ENCODE measurements at regions not wholly inside any gene's neighbourhood (a gene's known extent, or its start where the extent isn't known, plus 50 kb on each side); places are given as distances from the start of the nearest gene placed in this dataset.

DNA sequence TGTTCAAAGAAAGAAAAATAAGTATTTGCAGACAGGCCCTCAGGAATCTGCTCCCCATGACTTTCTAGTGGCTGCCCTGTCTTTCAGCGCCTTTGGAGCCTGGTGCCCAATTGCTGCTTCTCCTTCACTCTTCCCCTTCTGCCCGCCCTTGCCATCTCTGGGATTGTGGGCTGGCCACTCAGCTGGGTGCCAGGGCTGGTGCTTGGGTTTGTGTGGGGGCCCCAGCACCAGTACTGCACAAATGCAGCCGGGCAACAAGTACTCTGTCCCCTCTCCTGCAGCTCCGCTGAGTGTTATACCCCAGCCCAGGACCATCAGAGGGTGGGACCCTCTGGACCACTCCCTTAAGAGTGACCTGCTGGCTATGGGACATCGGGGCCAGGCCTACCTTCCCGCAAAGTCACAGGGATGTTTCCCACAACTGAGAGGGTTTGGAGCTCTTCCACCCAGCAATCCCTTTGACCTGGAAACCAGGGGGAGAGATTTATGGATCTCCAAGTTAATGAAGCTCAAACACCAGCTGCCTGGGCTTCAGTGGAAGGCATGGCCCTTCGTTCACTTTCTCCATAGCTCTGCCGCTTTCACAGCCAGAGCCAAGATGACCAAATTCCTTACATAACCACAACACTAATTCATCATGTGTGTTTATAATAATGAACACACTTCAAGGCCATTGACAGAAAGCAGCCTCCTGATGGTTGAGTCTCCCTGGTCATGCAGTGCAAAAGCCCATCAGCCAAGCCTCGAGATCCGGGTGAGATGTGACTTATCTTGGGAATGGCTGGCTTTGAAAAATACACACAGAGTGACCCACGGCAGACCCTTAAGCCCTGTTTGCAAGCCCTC, 313.9 kb upstream of the ZNF32 start:
- no peak for DNase-seq (ENCODE audit: low read depth)

DNA sequence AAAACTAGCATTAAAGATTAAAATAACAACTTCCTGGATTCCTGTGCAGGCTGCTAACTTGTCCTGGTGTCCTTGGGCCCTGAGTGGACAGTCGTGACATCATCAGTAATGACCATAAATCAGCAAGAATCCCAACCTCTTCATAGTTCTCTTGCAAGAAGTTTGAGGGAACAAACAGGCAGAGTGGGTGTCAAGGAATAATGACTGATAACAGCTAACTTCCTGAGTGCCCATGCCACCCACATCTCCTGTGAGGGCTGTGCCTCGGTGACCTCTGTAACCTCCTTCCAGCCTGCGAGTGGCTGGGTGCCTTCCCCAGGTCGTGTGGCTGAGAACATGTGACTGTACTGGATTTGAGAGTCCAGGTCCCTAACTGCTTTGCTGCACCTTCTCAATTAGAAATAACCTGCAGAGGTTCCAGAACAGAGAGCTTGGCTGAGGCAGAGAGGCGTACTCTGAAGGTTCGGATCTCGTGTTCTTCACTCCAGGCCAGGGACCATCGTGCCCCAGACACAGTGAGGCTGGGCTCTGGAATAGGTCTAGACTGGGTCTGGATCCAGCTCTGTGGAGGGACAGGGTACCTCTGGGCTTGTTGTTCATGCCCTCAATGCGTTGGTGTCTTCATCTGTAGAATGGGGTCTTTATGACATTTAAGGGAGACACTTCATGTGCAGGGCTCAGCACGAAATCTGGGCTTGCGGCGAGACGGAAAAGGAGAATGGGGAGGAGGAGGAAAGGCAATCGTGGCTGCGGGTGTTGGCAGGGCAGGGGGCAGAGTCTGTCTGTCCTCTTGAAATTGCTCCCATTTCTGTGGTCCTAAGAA, 313.1 kb upstream of the ZNF32 start:
- no peak overlapping the region for H3K4me3 ChIP-seq (ENCODE audit: low read depth, low read length)
- DNase-seq (ENCODE audit: low read depth), result no peak
- no peak for TF ChIP-seq CTCF (IDR thresholded peaks at IDR 0.05; ENCODE audit: insufficient read depth, low read depth, low read length, missing control alignments)

More for the DNA sequence above, 313.9 kb upstream of the ZNF32 start:
- no peak for TF ChIP-seq CTCF (IDR thresholded peaks at IDR 0.05; ENCODE audit: insufficient read depth, low read depth, low read length, missing control alignments)
- no peak overlapping the region for H3K4me3 ChIP-seq (ENCODE audit: low read depth, low read length)

DNA sequence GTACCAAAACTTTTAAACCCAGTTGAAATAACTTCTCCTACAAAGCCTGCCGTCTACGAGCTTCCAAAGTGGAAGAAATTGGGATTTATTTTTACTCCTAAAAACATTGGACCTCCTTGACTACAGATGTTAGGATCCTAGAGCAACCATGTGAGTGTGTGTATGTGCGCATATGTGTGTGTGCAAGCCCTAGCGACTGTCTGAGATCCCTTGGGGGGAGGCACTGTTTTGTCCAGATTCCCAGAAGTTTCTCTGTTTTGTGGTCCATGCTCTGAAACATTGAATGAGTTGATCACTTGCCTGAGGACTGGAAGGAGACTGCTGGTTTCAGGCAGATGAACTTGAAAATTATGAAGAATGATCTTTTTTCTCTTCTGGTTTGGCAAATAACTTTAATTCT, 312.3 kb upstream of the ZNF32 start:
- no peak overlapping the region for H3K4me3 ChIP-seq (ENCODE audit: low read depth, low read length)
- DNase-seq (ENCODE audit: low read depth), result no peak
- TF ChIP-seq CTCF (IDR thresholded peaks at IDR 0.05; ENCODE audit: insufficient read depth, low read depth, low read length, missing control alignments), result no peak

GRCh38 chr10:43960477-43960876, 311.8 kb upstream of the ZNF32 start:
- no peak overlapping the region for H3K4me3 ChIP-seq (ENCODE audit: low read depth, low read length)
- TF ChIP-seq CTCF (IDR thresholded peaks at IDR 0.05; ENCODE audit: insufficient read depth, low read depth, low read length, missing control alignments), result no peak
- no peak for DNase-seq (ENCODE audit: low read depth)

DNA sequence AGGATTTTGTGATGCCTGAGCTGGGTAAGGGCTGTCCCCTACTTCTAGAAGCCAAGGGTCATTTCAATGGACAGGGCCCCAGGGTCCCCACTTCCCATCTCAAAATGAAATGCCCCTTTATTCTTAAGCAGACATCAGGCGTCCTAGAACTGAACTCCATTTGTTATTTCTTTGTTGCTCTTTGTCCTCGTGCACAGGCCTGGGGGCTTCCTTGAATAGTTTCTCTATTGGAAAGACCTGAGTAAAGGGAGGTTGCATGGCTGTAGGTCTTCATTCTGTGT, 311.4 kb upstream of the ZNF32 start:
- no peak overlapping the region for H3K4me3 ChIP-seq (ENCODE audit: low read depth, low read length)
- no peak for TF ChIP-seq CTCF (IDR thresholded peaks at IDR 0.05; ENCODE audit: insufficient read depth, low read depth, low read length, missing control alignments)
- no peak for DNase-seq (ENCODE audit: low read depth)

DNA sequence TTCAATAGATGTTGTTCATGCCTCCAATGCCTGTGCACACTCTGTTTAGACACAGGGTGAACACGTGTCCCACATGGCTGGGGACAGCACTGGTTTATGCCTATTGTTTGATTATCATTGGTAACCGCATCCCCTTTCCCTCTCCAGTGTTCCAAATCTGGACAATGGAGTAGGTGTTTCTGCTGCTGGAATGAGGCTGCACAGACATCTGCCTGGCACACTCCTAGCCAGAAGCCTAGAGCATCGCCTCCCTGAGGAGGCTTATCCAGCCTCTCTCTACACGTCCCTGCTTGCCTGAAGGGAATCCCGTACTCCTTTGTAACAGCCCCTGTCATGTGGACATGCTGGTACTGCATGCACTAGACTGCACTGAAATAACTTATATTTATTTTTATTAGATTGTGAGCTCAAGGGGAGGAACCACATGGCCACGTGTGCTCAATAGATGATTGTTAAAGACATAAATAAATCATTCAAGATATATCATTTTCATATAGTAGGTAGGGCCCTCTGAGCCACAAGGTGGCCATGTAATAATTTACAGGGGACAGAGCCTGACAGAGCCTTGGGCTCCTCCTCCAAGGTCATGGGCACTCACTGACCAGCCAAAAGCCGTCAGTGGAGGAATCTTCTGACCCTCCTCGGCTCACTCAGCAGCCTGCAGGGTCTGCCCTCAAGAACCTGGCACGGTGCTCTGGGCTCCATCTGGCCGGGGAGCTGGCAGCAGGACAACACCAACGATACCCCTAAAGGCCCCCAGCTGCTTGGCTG, 310.9 kb upstream of the ZNF32 start:
- no peak for TF ChIP-seq CTCF (IDR thresholded peaks at IDR 0.05; ENCODE audit: insufficient read depth, low read depth, low read length, missing control alignments)
- no peak for DNase-seq (ENCODE audit: low read depth)
- H3K4me3 ChIP-seq (ENCODE audit: low read depth, low read length), result no peak overlapping the region

All from GM12865 (cell line).